LNCaP clone FGC (cell line): ENCODE measurements at regions not wholly inside any gene's neighbourhood (a gene's known extent, or its start where the extent isn't known, plus 50 kb on each side); places are given as distances from the start of the nearest gene placed in this dataset.

Experiments used
- DNase-seq: peaks from one replicate; pipeline ENCODE4 v3.0.0-alpha.2; 2011; ENCODE audit warnings: low read depth
- H3K4me3 ChIP-seq: 2 replicates; pipeline ENCODE4 v1.5.1; 2011; ENCODE audit warnings: mild to moderate bottlenecking, low read depth, low read length, control low read depth
- CTCF ChIP-seq: IDR thresholded peaks from 2 replicates; pipeline ENCODE4 v1.5.1; 2012; ENCODE audit warnings: mild to moderate bottlenecking; ENCODE audit not compliant: control insufficient read depth, insufficient read depth; ENCODE audit errors: extremely low read depth

- no peak overlapping the region for H3K4me3 ChIP-seq
- TF ChIP-seq CTCF, result no peak
- no peak for DNase-seq
Measured at GRCh38 chr4:184324939-184325477, 107.3 kb upstream of the ENPP6 start.

DNA sequence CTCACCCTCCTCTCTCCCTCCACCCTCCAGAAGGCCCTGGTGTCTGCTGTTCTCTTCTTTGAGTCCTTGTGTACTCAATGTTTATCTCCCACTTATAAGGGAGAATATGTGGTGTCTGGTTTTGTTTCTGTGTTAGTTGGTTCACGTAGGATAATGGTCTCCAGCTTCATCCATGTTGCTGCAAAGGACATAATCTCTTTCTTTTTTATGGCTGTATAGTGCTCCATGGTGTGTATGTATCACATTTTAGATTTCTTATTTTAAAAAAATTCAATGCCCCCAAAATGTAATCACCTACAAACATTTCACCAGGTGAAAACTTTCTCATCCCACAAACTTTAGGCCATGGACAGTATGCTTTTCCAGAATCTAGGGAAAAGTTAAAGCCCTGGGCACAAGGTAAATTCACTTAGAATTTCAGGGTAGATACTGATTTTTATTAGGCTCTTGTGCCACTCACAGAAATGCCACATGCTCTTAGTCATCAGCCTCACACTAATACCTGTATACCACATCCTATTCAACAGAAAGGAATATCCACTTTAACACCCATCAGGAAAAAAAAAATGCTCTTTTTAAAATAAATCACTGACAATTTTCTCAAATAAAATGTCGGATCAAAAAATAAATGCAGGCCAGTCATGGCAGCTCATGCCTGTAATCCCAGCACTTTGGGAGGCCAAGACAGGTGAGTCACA, 104.8 kb upstream of the ENPP6 start:
- H3K4me3 ChIP-seq, result no peak overlapping the region
- DNase-seq, result no peak
- TF ChIP-seq CTCF, result no peak

GRCh38 chr4:184320631-184321030, 103.0 kb upstream of the ENPP6 start:
- no peak for TF ChIP-seq CTCF
- no peak for DNase-seq
- H3K4me3 ChIP-seq, result no peak overlapping the region

- H3K4me3 ChIP-seq, result no peak overlapping the region
- no peak for TF ChIP-seq CTCF
- DNase-seq, result no peak
Measured at GRCh38 chr4:184318852-184319251, 101.2 kb upstream of the ENPP6 start.

GRCh38 chr4:184317234-184317918, 99.7 kb upstream of the ENPP6 start:
- no peak for TF ChIP-seq CTCF
- no peak for DNase-seq
- no peak overlapping the region for H3K4me3 ChIP-seq

DNA sequence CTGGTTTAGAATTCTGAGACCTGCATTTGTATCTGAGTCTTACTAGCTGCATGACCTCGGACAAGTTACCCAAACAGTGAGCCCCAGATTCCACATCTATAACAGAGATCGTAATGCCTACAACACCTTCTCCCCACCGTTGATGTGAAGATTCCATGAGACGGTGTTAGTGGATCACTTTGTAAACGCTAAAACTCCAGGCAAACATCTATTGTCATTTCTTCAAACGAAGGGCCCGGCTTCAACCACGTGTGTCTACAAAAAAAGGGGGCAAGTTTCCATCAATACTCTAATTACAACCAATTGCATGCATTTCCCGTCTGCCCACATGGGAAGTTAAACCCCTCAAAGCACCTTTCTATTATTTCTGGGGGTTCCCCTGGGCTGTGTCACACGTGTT, 99.1 kb upstream of the ENPP6 start:
- no peak for TF ChIP-seq CTCF
- no peak for DNase-seq
- H3K4me3 ChIP-seq, result no peak overlapping the region
